GM12878 (cell line): ENCODE measurements at regions not wholly inside any gene's neighbourhood (a gene's known extent, or its start where the extent isn't known, plus 50 kb on each side); places are given as distances from the start of the nearest gene placed in this dataset.

Experiments used
- EP300 ChIP-seq, 2 experiments: fragments of 150-350 bp in 1 of 2; IDR thresholded peaks; 2 replicates each; pipeline ENCODE4 v1.6.1; 2011 to 2012; ENCODE audit warnings: low read depth in 2 of 2, low read length in 2 of 2, borderline replicate concordance in 1 of 2, improper control_type of control experiment in 1 of 2, inconsistent platforms in 1 of 2; ENCODE audit not compliant: control insufficient read depth in 1 of 2
- FOXM1 ChIP-seq: IDR thresholded peaks from 2 replicates; pipeline ENCODE4 v1.6.1; 2012; ENCODE audit warnings: low read depth, mild to moderate bottlenecking, inconsistent platforms, low read length, moderate library complexity
- GABPA ChIP-seq: IDR thresholded peaks from 2 replicates; pipeline ENCODE4 v1.6.1; 2014; ENCODE audit warnings: antibody characterized with exemption, low read depth, mild to moderate bottlenecking, inconsistent platforms
- HDAC6 ChIP-seq: fragments of 200-600 bp; sonication (generic); IDR thresholded peaks from one replicate; pipeline ENCODE4 v1.8.0; 2017; ENCODE audit warnings: antibody characterized with exemption; ENCODE audit not compliant: unreplicated experiment
- KDM1A ChIP-seq: fragments of 200-600 bp; sonication (generic); IDR thresholded peaks from 2 replicates; pipeline ENCODE4 v1.6.1; 2016; ENCODE audit warnings: borderline replicate concordance
- MYC ChIP-seq: IDR thresholded peaks from 2 replicates; pipeline ENCODE4 v1.6.1; 2011; ENCODE audit warnings: mild to moderate bottlenecking, low read length, moderate library complexity, inconsistent platforms; ENCODE audit not compliant: insufficient read depth, insufficient replicate concordance, insufficient read length, severe bottlenecking
- POLR2A ChIP-seq: IDR thresholded peaks from 2 replicates; pipeline ENCODE4 v1.6.1; 2011; ENCODE audit warnings: low read depth, mild to moderate bottlenecking, low read length
- POLR2AphosphoS5 ChIP-seq: IDR thresholded peaks from 2 replicates; pipeline ENCODE4 v1.6.1; 2011; ENCODE audit warnings: mild to moderate bottlenecking, low read length, inconsistent platforms
- RAD21 ChIP-seq: IDR thresholded peaks from 2 replicates; pipeline ENCODE4 v1.6.1; 2011; ENCODE audit warnings: mild to moderate bottlenecking, low read depth, low read length, moderate library complexity; ENCODE audit not compliant: insufficient read depth
- TAF1 ChIP-seq: IDR thresholded peaks from 2 replicates; pipeline ENCODE4 v1.6.1; 2011; ENCODE audit warnings: mild to moderate bottlenecking, low read depth, low read length, borderline replicate concordance
- ZBED1 ChIP-seq: IDR thresholded peaks from 2 replicates; pipeline ENCODE4 v1.6.1; 2016; ENCODE audit warnings: borderline replicate concordance
- TF ChIP-seq, protein P1 (sequence below), 3 experiments: IDR thresholded peaks in 2 of 3; conservative IDR thresholded peaks in 1 of 3; 2 replicates each; pipeline ENCODE4 v1.5.1; 2011; ENCODE audit warnings: low read depth in 3 of 3, low read length in 3 of 3, mild to moderate bottlenecking in 3 of 3, control low read depth in 2 of 3, moderate library complexity in 2 of 3, inconsistent platforms in 1 of 3, mixed read lengths in 1 of 3; ENCODE audit not compliant: control insufficient read depth in 2 of 3, insufficient read depth in 1 of 3; ENCODE audit errors: extremely low read depth in 1 of 3
- TF ChIP-seq, protein P2 (sequence below): fragments of 450-650 bp; IDR thresholded peaks from 2 replicates; pipeline ENCODE4 v1.6.1; 2016; ENCODE audit warnings: mild to moderate bottlenecking
- TF ChIP-seq, protein P3 (sequence below): fragments of 450-650 bp; formaldehyde crosslinking; IDR thresholded peaks from 2 replicates; pipeline ENCODE4 v1.4.0; 2020; ENCODE audit warnings: mild to moderate bottlenecking, moderate library complexity

DNA sequence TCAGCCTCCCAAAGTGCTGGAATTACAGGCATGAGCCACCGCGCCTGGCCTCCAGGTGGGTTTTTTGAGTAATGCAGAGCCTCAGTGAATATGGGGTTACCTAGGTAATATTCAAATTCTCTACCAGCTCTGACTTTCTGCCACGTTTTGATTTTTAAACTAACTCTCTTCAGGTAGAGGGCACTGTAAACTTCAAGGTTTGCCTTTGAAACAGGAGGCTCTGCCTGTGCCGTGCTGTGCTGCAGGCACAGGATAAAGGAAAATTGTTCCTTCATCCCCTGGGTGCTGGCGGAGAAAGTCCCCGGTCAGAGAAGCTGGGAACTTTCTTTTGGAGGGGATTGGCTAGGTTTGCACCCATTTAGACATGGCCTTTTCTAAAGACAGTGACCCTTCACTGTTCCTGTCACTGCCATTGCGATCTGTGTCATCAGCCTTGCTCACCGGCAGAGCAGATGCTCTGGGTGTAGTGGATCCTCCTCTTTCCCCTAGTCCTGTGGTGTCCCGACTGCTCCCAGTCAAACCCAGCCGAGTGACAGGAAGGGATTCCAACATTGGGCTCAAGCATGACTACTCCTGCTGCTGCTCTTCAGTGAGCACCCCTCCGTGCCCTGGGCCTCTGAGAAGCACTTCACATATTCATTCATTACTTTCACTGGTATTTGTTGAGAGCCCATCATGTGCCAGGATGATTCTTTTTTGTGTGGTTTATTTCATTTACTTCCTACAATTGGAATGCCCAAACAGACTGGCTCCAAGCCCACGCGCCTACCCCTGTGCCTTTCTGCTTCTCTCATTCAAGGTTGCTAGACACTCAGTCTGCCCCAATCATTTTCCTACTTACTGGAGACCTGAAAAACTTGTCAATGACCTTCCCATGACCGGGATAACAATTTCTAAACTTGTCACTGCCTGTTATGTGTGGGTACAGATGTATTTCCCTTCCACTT is 103.6 kb downstream of the TMEM30B start:
- TF ChIP-seq POLR2AphosphoS5 (no peak), GABPA (no peak), KDM1A (no peak), RAD21 (no peak), TAF1 (no peak), POLR2A (no peak), EP300 (IDR thresholded peaks at IDR 0.05; ENCODE audit: borderline replicate concordance in 1 of 2, control insufficient read depth in 1 of 2, low read depth in 2 of 2, low read length in 2 of 2) (no peak), FOXM1 (no peak), HDAC6 (no peak), MYC (no peak), ZBED1 (no peak)
- TF ChIP-seq, protein P1, sequence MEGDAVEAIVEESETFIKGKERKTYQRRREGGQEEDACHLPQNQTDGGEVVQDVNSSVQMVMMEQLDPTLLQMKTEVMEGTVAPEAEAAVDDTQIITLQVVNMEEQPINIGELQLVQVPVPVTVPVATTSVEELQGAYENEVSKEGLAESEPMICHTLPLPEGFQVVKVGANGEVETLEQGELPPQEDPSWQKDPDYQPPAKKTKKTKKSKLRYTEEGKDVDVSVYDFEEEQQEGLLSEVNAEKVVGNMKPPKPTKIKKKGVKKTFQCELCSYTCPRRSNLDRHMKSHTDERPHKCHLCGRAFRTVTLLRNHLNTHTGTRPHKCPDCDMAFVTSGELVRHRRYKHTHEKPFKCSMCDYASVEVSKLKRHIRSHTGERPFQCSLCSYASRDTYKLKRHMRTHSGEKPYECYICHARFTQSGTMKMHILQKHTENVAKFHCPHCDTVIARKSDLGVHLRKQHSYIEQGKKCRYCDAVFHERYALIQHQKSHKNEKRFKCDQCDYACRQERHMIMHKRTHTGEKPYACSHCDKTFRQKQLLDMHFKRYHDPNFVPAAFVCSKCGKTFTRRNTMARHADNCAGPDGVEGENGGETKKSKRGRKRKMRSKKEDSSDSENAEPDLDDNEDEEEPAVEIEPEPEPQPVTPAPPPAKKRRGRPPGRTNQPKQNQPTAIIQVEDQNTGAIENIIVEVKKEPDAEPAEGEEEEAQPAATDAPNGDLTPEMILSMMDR (IDR thresholded peaks at IDR 0.05 in 2 of 3, conservative IDR thresholded peaks at IDR 0.05 in 1 of 3; ENCODE audit: control insufficient read depth in 2 of 3, extremely low read depth in 1 of 3, insufficient read depth in 1 of 3, low read depth in 3 of 3, low read length in 3 of 3): no peak
- TF ChIP-seq, protein P2, sequence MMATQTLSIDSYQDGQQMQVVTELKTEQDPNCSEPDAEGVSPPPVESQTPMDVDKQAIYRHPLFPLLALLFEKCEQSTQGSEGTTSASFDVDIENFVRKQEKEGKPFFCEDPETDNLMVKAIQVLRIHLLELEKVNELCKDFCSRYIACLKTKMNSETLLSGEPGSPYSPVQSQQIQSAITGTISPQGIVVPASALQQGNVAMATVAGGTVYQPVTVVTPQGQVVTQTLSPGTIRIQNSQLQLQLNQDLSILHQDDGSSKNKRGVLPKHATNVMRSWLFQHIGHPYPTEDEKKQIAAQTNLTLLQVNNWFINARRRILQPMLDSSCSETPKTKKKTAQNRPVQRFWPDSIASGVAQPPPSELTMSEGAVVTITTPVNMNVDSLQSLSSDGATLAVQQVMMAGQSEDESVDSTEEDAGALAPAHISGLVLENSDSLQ: no peak
- TF ChIP-seq, protein P3, sequence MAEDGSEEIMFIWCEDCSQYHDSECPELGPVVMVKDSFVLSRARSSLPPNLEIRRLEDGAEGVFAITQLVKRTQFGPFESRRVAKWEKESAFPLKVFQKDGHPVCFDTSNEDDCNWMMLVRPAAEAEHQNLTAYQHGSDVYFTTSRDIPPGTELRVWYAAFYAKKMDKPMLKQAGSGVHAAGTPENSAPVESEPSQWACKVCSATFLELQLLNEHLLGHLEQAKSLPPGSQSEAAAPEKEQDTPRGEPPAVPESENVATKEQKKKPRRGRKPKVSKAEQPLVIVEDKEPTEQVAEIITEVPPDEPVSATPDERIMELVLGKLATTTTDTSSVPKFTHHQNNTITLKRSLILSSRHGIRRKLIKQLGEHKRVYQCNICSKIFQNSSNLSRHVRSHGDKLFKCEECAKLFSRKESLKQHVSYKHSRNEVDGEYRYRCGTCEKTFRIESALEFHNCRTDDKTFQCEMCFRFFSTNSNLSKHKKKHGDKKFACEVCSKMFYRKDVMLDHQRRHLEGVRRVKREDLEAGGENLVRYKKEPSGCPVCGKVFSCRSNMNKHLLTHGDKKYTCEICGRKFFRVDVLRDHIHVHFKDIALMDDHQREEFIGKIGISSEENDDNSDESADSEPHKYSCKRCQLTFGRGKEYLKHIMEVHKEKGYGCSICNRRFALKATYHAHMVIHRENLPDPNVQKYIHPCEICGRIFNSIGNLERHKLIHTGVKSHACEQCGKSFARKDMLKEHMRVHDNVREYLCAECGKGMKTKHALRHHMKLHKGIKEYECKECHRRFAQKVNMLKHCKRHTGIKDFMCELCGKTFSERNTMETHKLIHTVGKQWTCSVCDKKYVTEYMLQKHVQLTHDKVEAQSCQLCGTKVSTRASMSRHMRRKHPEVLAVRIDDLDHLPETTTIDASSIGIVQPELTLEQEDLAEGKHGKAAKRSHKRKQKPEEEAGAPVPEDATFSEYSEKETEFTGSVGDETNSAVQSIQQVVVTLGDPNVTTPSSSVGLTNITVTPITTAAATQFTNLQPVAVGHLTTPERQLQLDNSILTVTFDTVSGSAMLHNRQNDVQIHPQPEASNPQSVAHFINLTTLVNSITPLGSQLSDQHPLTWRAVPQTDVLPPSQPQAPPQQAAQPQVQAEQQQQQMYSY (CRISPR knock-in tag): no peak
